HG02623 (cell line): ENCODE measurements at regions not wholly inside any gene's neighbourhood (a gene's known extent, or its start where the extent isn't known, plus 50 kb on each side); places are given as distances from the start of the nearest gene placed in this dataset.
"Not testable (repeated sequence)": the region's sequence is repeated elsewhere in the genome, so short reads cannot be mapped to it uniquely, and the experiment has no call there.

Experiments used
- ATAC-seq: cut with Tn5 transposase; IDR thresholded peaks from one replicate; pipeline ENCODE4 v1.9.1; 2021; ENCODE audit warnings: moderate library complexity; ENCODE audit not compliant: unreplicated experiment

DNA sequence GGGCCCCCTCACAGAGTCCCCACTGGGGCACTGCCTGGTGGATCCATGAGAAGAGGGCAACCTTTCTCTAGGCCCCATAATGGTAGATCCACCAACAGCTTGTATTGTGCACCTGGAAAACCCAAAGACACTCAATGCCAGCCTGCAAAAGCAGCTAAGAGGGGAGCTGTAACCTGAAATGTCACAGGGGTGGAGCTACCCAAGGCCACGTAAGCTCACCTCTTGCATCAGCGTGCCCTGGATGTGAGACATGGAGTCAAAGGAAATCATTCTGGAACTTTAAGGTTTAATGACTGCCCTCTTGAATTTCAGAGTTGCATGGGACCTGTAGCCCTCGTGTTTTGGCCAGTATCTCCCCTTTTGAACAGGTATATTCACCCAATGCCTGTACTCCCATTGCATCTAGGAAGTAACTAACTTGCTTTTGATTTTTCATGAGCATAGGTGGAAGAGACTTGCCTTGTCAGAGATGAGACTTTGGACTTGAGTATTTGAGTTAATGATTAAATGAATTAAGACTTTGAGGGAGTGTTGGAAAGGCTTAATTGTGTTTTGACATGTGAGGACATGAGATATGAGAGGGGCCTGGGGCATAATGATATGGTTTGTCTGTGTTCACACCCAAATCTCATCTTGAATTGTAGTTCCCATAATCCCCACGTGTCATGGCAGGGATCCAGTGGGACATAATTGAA lies 900.9 kb upstream of the ROBO1 start:
- no peak for ATAC-seq

DNA sequence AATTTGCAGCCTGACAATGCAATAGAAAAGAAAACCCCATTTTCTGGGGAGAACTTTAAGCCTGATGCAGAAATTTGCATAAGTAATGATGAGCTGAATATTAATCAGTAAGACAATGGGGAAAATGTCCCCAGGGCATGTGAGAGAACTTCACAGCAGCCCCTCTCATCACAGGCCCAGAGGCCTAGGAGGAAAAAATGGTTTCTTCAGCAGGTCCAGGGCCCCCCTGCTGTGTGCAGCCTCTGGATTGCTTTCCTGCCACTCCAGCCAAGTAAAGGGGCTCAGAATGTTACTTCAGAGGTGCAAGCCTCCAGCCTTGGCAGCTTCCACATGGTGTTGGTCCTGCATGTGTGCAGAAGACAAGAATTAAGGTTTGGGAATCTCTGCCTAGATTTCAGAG lies 900.3 kb upstream of the ROBO1 start:
- no peak for ATAC-seq

DNA sequence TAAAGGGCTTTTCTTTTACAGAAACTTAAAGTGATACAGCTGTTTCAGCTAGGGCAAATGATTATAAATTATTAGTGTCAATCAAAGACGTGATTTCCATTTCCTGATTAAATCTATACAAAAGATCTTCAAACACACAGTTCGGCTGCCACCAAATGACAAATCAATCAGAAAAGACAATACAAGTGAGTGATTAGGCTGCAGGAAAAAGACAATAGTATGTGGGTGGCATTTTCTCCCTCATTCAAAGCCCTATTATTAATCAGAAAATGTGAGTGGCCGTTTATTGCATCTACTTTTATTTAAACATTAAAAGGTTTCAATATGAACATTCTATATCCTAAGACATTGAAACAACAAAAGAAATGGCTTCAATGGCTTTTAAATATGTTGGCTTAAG lies 895.6 kb upstream of the ROBO1 start:
- no peak for ATAC-seq

DNA sequence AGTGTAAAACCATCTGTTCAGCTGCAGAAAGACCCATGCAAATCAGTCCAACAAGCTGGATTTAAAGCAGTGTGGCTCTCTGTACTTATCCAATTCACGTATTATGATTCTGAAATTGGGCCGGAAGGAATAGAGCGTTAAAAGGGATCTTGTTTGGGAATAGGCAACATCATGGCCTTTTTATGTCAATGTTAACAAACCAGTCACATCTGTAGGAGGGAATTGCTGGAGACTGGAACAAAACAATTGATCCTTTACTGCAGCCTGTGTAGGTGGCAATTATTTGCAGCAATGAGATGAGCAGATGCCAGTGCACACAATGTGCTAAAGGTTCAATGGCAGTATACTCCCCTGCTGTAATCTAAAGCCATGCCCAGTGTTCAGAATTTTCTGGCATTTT lies 887.4 kb upstream of the ROBO1 start:
- ATAC-seq, result no peak

DNA sequence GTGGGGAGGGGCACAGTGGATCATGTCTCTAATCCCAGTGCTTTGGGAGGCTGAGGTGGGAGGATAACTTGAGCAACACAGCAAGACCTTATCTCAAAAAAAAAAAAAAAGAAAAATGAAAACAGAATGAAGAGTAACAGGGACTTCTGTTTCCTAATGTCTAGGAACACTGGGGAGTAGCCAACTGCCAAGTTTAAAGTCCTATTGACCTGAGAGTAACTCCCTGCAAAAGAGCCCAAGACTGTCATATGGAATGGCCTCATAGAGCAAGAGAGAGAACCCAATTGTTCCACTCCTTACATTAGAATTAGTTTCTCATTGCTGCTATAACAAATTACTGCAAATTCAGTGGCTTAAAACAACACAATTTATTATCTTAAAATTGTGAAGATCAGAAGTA lies 881.4 kb upstream of the ROBO1 start:
- ATAC-seq, result no peak

DNA sequence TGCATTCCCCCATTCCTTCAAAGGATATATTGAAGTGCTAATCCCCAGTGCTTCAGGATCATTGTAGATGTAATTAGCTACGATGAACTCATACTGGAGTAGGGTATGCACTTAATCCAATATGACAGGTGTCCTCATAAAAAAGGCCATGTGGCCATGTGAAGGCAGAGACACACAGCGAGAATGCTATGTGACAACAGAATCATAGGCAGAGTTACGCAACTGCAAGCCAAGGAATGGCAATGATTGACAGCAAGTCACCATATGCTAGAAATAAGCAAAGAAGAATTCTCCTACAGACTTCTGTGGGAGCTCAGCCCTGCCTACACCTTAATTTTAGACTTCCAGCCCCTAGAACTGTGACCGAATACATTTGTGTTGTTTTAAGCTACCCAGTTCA lies 875.6 kb upstream of the ROBO1 start:
- no peak for ATAC-seq

DNA sequence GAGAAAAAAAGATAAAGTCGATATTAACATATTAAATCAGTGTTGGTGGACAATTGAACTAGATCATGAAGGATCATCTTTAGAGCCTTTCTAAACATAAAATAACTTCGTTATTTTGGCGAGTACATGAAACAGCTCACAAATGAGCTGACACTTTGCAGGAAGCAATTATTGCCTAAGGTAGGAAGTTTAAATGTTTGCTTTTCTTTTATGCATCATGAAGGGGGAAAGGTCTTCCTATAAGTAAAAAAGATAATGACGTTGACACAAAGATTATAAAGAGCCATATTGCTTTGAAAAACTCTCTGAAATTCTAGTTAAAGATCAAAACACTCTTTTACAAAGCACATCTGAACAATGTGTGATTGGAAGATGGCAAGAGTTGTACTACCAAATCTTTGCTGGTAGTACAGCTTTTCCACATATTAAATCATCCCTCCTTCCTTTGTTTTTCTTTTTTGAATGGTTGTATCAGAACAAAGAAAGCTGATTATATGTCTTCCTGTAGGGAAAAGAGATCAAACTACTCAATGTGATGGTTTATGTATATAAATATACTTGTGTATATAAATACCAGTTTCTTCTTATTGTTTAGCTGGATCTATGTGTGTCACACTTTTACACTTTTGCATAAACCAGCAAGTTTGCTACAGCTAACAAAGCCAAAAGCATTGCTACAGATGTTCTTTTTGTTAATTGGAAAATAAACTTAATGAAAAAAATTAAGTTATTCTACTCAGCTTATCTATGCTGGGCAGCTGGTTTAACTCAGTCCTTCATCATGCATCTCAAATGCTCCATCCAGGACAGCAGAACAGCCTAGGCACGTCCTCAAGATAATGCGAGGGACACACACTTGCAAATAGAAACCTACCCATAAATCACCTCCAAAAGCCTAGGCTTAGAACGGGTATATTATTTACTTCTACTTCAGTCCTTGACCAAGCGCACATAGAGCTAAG lies 850.8 kb upstream of the ROBO1 start:
- no peak for ATAC-seq

DNA sequence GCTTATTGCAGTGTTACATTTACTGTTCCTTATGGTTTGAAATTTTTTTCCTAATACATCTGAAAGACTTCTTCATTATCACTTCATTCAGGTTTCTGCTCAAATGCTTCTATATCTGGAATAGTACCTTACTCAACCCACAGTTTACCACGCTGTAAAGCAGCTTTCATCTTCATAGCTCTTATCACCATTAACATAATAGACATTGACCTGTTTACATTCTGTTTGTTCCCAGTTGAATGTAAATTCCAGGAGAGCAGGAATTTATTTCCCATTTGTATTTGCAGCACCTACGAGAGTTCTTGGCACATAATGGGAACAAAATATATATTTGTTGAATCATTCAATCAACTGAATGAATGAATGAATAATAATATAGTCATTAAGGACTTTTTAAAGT lies 844.6 kb upstream of the ROBO1 start:
- ATAC-seq, result no peak

DNA sequence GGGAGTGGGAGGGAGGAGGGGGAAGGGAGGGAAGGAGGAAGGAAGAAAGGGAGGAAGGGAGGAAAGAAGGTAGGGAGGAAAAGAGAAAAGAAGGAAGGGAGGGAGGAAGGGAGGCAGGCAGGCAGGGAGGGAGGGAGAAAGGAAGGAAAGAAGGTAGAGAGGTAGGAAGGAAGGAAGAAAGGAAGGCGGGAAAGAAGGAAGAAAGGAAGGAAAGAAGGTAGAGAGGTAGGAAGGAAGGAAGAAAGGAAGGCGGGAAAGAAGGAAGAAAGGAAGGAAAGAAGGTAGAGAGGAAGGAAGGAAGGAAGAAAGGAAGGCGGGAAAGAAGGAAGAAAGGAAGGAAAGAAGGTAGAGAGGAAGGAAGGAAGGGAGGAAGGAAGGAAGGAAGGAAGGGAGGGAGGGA lies 840.3 kb upstream of the ROBO1 start:
- not testable (repeated sequence) for ATAC-seq

DNA sequence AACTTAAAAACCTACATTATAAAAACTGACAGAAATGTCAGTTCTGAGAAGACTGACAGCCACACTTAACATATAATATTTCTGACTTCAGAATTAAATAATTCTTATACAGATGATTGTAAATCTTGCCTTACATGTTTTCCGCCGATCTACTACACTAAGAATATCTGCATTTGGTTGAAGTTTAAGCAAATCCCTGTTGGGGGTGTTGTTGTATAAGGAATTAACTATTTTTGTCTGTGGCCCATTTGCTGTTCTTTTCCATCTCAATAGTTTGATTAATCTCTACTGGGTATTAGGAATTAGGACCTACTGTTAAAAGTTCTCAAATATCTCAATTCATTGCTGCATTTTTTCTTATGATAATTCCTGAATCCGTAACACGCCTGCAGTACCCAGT lies 838.3 kb upstream of the ROBO1 start:
- no peak for ATAC-seq

DNA sequence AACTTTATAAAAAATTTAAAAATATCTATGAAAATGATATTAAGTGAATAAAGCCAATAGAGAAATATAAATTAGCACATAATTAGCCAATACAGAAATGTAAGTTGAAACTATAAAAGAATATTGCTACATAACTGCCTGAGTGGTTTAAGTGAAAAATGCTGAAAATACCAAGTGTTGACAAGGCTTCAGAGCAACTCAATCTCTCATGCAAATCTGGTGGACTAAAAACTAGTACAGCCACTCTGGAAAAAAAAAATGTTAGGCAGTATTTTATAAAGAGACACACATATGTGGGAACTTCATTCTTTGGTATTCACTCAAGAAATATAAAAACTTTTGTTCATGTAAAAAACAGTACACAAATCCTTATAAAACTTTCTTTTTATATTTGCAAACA lies 833.7 kb upstream of the ROBO1 start:
- no peak for ATAC-seq

DNA sequence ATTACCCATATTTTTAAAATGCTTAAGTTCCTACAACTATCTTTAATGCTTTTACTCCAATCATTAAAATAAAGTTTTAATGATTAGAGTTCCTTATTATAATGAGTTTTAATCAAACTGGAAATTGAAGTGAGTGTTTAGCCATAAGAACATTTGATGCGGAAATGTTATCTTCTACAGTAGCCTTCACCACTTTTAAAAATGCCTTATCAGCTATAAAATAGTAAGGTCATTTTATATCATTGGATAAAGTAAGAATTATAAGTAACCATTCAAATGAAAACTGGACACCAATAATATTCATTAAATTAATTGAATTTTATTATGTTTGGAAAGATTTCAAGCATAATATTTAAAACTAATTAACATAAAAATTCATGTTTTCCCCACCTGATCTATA lies 825.0 kb upstream of the ROBO1 start:
- no peak for ATAC-seq

DNA sequence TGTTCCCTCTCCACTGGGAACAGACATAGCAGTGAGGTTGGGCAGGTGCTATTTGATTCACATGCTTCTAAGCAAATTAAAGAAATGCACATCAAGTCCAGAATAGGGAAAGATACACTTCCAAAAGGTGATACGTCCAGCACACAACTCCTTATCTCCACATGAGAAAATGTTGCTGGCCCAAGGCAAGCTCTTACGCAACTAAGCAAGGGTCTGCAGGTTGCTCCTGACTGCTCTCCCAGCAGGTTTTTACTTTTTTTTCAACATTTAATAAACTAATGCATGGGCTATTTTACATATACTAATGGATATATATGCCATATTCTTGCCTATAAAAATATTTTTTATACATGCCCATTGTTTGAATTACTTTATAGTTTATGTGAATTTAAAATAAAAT lies 818.5 kb upstream of the ROBO1 start:
- ATAC-seq, result no peak

DNA sequence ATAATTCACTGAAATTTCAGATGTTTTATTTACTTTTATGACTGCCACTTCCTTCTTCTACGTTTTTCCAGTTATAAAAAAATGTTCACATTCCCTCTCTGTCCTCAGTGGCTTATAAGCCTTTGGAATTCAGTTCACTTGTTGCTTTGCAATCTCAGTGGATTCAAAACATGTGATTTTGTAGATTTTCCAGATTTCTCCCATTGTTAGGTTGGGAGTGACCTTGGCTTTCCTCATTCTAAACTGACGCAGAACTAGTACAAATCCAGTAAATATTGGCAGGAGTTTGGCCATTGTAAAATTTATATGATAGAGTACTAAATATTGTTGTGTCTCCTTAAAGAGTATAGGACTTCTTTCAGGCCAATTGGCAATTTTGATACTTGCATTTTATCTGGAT lies 812.3 kb upstream of the ROBO1 start:
- ATAC-seq, result no peak

DNA sequence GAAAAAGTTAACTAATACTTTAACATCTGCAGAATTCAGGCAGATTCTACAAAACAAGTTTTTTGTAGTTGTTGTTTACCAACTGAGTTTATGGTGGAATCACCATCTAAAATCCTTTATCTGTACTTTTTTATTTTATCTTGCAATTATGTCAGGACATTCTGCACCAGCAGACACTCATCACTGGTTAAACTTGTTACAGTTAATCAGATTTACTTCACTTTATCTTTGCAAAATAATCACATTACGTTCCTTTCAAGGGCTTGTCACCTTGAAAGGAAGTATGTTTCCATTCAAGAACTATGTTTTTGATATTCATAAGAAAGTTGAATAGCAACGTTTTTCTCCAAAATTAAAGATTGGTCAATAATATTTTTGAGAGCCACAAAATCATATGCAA lies 796.6 kb upstream of the ROBO1 start:
- no peak for ATAC-seq

DNA sequence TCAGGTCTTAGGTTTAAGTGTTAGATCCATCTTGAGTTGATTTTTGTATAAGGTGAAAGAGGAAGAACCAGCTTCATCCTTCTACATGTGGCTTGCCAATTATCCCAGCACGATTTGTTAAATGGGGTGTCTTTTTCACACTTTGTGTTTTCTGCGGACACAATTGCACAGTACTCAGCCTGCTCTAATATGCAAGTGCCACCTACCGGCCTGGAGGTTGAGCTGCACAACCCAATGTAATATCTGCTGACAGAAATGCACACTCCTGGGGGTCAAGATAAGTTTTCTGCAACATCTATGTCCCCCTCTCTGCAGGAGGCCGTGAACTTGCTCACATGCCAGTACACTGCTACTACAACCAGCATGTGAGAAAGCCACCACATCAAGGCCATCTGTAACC lies 791.9 kb upstream of the ROBO1 start:
- no peak for ATAC-seq

DNA sequence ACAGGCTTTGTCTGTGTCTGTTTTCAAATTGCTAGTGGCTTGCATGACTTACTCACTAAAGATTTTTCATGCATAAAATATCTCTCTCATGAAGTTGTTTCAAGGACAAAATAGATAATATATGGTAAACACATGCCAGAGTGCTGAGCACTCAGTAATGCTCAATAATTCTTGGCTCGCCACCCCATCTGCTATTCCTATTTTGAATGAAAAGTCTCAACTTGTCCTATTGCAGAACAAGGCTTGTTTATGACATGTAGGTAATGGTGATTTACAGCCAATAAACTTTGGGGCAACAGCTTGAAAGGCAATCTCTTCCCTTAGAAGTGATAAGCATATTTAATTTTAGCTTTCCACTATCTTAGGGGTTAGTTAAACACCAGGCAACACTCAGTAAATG lies 789.0 kb upstream of the ROBO1 start:
- ATAC-seq, result no peak

DNA sequence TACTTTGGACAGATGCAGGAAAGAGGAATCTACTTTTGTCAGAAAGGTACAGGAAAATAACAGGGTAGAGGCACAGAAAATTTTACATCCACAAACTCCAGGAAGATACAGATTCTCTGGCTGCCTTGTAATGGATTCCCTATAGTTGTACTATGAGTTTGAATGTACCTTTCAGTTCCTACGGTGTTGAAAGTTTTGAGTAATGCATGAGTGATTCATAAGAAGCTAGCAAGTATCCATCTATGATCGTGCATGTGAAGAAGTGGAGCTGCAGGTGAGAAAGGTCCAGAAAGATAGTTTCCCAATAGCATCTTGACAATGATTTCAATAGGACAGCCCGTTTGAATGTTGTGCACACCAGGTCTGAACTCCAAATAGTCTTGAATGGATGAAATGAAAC lies 786.5 kb upstream of the ROBO1 start:
- no peak for ATAC-seq

DNA sequence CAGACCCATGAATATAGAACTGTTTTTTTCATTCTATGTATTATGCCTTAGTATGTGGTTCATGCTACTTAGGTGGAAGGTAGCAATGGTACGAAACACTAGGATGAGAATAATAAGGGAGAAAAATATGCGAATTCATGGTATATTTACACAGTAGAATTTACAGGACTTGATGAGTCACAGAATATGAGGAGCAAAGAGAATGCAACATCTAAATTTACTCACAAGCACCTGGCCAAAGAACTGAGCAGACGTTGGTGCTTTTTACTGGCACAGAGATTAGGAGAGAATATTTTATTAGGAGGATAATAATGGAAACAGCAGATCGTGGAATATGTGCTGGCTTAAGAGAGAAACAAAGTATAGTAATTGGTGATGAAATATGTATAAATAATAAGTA lies 785.4 kb upstream of the ROBO1 start:
- ATAC-seq, result no peak

DNA sequence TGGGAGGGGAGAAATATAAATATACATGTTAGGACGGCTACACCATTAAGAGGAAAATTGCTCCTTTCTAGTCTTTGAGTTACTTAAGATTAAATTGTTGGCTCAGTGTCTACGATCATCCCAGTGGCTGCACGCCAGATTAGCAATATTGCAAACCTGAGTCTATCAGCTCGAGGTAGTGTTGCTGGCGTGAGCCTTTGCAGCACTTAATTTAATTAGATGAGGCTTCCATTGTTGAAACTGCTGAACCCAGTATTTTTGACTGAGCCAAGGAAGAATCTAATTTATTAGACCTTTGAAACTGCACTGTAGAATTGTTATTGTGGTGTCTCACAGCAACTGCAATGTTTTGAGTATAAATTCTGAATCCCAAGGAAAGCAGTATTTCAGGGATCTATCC lies 782.4 kb upstream of the ROBO1 start:
- no peak for ATAC-seq

DNA sequence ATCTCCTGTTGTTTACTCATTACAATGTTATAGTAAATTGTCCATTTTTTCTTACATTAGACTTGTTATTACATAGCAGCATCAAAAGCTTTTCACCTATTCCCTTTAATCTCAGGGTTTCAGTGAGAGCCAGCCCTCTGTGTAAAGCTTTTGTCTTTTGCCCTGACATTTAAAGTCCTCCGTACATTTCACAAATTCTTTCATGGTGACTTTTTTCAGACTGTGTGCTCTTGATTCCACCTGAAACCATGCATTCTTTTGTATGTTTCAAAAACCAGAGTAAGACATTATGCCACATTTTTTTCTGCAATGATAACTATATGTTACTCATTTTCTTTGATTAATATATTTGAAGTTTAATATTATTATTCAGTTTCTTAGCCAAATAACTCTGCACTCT lies 781.4 kb upstream of the ROBO1 start:
- no peak for ATAC-seq

DNA sequence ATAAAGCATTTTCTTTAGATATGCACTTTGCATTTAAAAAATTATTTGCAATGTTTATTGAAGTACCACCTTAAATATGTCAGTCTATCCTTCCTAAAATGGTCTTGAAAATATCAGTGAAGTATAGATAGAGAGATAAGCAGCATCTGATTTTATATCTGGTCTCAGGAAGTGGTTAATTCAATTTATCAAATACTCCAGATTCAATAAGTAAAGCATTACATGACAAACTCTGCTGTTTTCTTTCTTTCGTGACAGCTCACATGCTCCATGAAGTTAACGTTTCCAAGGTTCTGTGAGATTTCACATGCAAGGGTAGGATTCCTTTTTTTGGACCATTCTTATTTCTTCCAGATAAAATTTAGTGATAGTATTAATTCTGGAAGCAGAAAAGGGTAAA lies 775.4 kb upstream of the ROBO1 start:
- ATAC-seq, result no peak
